HUES64 (cell line): ENCODE measurements at regions not wholly inside any gene's neighbourhood (a gene's known extent, or its start where the extent isn't known, plus 50 kb on each side); places are given as distances from the start of the nearest gene placed in this dataset.

ENCODE experiments used
- H3K27ac ChIP-seq: 2 replicates; pipeline ENCODE4 v1.7.0; 2013; ENCODE audit warnings: low read depth, low read length, inconsistent platforms
- H3K27me3 ChIP-seq: 2 replicates; pipeline ENCODE4 v1.6.1; 2013; ENCODE audit warnings: mild to moderate bottlenecking, low read length; ENCODE audit not compliant: insufficient read depth
- H3K36me3 ChIP-seq: 2 replicates; pipeline ENCODE4 v1.6.1; 2013; ENCODE audit warnings: mild to moderate bottlenecking, low read length; ENCODE audit not compliant: insufficient read depth
- H3K4me1 ChIP-seq: 2 replicates; pipeline ENCODE4 v1.6.1; 2013; ENCODE audit warnings: mild to moderate bottlenecking, low read length, moderate library complexity; ENCODE audit not compliant: insufficient read depth
- H3K4me3 ChIP-seq: 2 replicates; pipeline ENCODE4 v1.5.1; 2013; ENCODE audit warnings: mild to moderate bottlenecking, low read length, moderate library complexity
- H3K9ac ChIP-seq: 2 replicates; pipeline ENCODE4 v1.6.1; 2013; ENCODE audit warnings: mild to moderate bottlenecking, low read depth, low read length
- H3K9me3 ChIP-seq: 2 replicates; pipeline ENCODE4 v1.6.1; 2013; ENCODE audit warnings: low read depth, low read length; ENCODE audit not compliant: insufficient read depth
- WGBS: fragments of 150-250, 120-280 bp; methylation state at CpG from one replicate; pipeline ENCODE4 v1.1.7; 2013; ENCODE audit warnings: missing lambda C conversion rate; 5-methylcytosine and 5-hydroxymethylcytosine counted together

GRCh38 chr2:58906081-58906645 lies 665.0 kb upstream of the FANCL start:
- Histone ChIP-seq H3K9me3 (no peaks in the 10 kb centered on the region), H3K27ac (no peak overlapping the region), H3K36me3 (no peaks in the 10 kb centered on the region), H3K4me3 (no peak overlapping the region), H3K4me1 (0 out of 2 replicates have a peak, but pooled peaks cover 13% of the 10 kb centered on the region), H3K27me3 (no peaks in the 10 kb centered on the region), H3K9ac (no peak overlapping the region)
- WGBS: 82% methylated on average over 7 of the region's 7 CpGs

- no peaks in the 10 kb centered on the region for H3K27me3 ChIP-seq
- H3K9me3 ChIP-seq: no peaks in the 10 kb centered on the region
- no peaks in the 10 kb centered on the region for H3K36me3 ChIP-seq
- 0 out of 2 replicates have a peak, but pooled peaks cover 6% of the 10 kb centered on the region for H3K4me1 ChIP-seq
- no peak overlapping the region for H3K4me3 ChIP-seq
- WGBS: no CpG with 5 or more reads among the region's 1 CpG
- no peak overlapping the region for H3K27ac ChIP-seq
- no peak overlapping the region for H3K9ac ChIP-seq
These were observed 663.0 kb upstream of the FANCL start for GRCh38 chr2:58904095-58904494.

- Histone ChIP-seq H3K36me3 (no peaks in the 10 kb centered on the region), H3K9me3 (no peaks in the 10 kb centered on the region), H3K27ac (no peak overlapping the region), H3K4me1 (0 out of 2 replicates have a peak, but pooled peaks cover 6% of the 10 kb centered on the region), H3K4me3 (no peak overlapping the region), H3K27me3 (no peaks in the 10 kb centered on the region), H3K9ac (no peak overlapping the region)
- 97% methylated on average over 2 of the region's 2 CpGs for WGBS
These were observed 662.3 kb upstream of the FANCL start for GRCh38 chr2:58903427-58903826.

GRCh38 chr2:58900246-58901027 lies 659.3 kb upstream of the FANCL start:
- Histone ChIP-seq H3K9me3 (no peaks in the 10 kb centered on the region), H3K4me3 (no peak overlapping the region), H3K27ac (no peak overlapping the region), H3K9ac (no peak overlapping the region), H3K4me1 (no peaks in the 10 kb centered on the region), H3K36me3 (no peaks in the 10 kb centered on the region), H3K27me3 (no peaks in the 10 kb centered on the region)
- 93% methylated on average over 10 of the region's 10 CpGs for WGBS

- no peak overlapping the region for H3K9ac ChIP-seq
- H3K9me3 ChIP-seq: no peaks in the 10 kb centered on the region
- H3K4me3 ChIP-seq: no peak overlapping the region
- no peaks in the 10 kb centered on the region for H3K36me3 ChIP-seq
- H3K27me3 ChIP-seq: no peaks in the 10 kb centered on the region
- no peak overlapping the region for H3K27ac ChIP-seq
- H3K4me1 ChIP-seq: no peaks in the 10 kb centered on the region
- 96% methylated on average over 6 of the region's 6 CpGs for WGBS
These were observed 658.6 kb upstream of the FANCL start for GRCh38 chr2:58899692-58900091.

GRCh38 chr2:58896638-58897037 lies 655.5 kb upstream of the FANCL start:
- 91% methylated on average over 3 of the region's 3 CpGs for WGBS
- Histone ChIP-seq H3K9me3 (no peaks in the 10 kb centered on the region), H3K36me3 (no peaks in the 10 kb centered on the region), H3K4me1 (no peaks in the 10 kb centered on the region), H3K27me3 (no peaks in the 10 kb centered on the region), H3K27ac (no peak overlapping the region), H3K9ac (no peak overlapping the region), H3K4me3 (no peak overlapping the region)

- no peak overlapping the region for H3K27ac ChIP-seq
- H3K36me3 ChIP-seq: no peaks in the 10 kb centered on the region
- no peaks in the 10 kb centered on the region for H3K27me3 ChIP-seq
- H3K4me1 ChIP-seq: no peaks in the 10 kb centered on the region
- WGBS: 92% methylated on average over 4 of the region's 4 CpGs
- H3K9ac ChIP-seq: no peak overlapping the region
- H3K4me3 ChIP-seq: no peak overlapping the region
- H3K9me3 ChIP-seq: no peaks in the 10 kb centered on the region
These were observed 654.7 kb upstream of the FANCL start for GRCh38 chr2:58895857-58896256.

- WGBS: 95% methylated on average over 13 of the region's 14 CpGs
- H3K4me1 ChIP-seq: no peaks in the 10 kb centered on the region
- no peaks in the 10 kb centered on the region for H3K9me3 ChIP-seq
- H3K36me3 ChIP-seq: no peaks in the 10 kb centered on the region
- no peak overlapping the region for H3K27ac ChIP-seq
- H3K27me3 ChIP-seq: no peaks in the 10 kb centered on the region
- H3K9ac ChIP-seq: no peak overlapping the region
- H3K4me3 ChIP-seq: no peak overlapping the region
These were observed 652.7 kb upstream of the FANCL start for GRCh38 chr2:58893656-58894351.

GRCh38 chr2:58891828-58892377 lies 650.8 kb upstream of the FANCL start:
- no peak overlapping the region for H3K4me3 ChIP-seq
- no peaks in the 10 kb centered on the region for H3K36me3 ChIP-seq
- no peaks in the 10 kb centered on the region for H3K4me1 ChIP-seq
- H3K27me3 ChIP-seq: no peaks in the 10 kb centered on the region
- H3K9ac ChIP-seq: no peak overlapping the region
- H3K27ac ChIP-seq: no peak overlapping the region
- H3K9me3 ChIP-seq: no peaks in the 10 kb centered on the region
- 91% methylated on average over 4 of the region's 4 CpGs for WGBS

GRCh38 chr2:58890865-58891525 lies 649.9 kb upstream of the FANCL start:
- Histone ChIP-seq H3K36me3 (no peaks in the 10 kb centered on the region), H3K27me3 (no peaks in the 10 kb centered on the region), H3K4me1 (no peaks in the 10 kb centered on the region), H3K9ac (no peak overlapping the region), H3K27ac (no peak overlapping the region), H3K4me3 (no peak overlapping the region), H3K9me3 (no peaks in the 10 kb centered on the region)
- 87% methylated on average over 1 of the region's 2 CpGs for WGBS

GRCh38 chr2:58886009-58886408 lies 644.9 kb upstream of the FANCL start:
- Histone ChIP-seq H3K9me3 (no peaks in the 10 kb centered on the region), H3K4me3 (no peak overlapping the region), H3K36me3 (no peaks in the 10 kb centered on the region), H3K9ac (no peak overlapping the region), H3K27ac (no peak overlapping the region), H3K27me3 (no peaks in the 10 kb centered on the region), H3K4me1 (no peaks in the 10 kb centered on the region)
- WGBS: 90% methylated on average over 1 of the region's 1 CpG
